Fibroblast of lung (primary cell): ENCODE measurements at regions not wholly inside any gene's neighbourhood (a gene's known extent, or its start where the extent isn't known, plus 50 kb on each side); places are given as distances from the start of the nearest gene placed in this dataset.

ENCODE experiments used
- EZH2 ChIP-seq: IDR thresholded peaks from 2 replicates; pipeline ENCODE4 v1.5.1; 2012; ENCODE audit warnings: low read length, control low read depth, mild to moderate bottlenecking; ENCODE audit errors: missing control alignments
- TF ChIP-seq, protein P1 (sequence below), 2 donors: IDR thresholded peaks in 1 of 2; conservative IDR thresholded peaks in 1 of 2; 1 replicate in 1 of 2; 2 replicates in 1 of 2; pipeline ENCODE4 v1.5.1; 2011 to 2012; ENCODE audit warnings: low read length in 2 of 2, control low read depth in 1 of 2, inconsistent platforms in 1 of 2, low read depth in 1 of 2, mild to moderate bottlenecking in 1 of 2

DNA sequence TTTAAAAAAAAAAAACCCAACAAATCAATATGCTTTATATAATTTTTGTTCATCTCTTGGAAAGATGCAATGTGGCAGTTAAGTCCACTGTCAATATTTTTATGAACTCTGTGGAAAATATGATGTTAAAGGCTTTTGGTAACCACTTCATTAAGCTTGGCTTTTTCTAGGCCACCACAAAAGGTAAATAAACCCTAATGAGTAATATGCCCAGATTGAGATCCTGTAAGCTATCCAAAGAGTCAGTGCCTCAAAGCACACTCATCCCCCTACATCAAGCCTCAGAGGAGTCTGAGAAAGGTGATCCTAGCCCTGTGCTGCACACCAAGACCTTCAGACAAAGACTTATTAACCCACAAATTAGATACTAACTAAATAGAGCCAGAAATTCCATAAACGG, 121.1 kb downstream of the CDC5L start:
- TF ChIP-seq, protein P1, sequence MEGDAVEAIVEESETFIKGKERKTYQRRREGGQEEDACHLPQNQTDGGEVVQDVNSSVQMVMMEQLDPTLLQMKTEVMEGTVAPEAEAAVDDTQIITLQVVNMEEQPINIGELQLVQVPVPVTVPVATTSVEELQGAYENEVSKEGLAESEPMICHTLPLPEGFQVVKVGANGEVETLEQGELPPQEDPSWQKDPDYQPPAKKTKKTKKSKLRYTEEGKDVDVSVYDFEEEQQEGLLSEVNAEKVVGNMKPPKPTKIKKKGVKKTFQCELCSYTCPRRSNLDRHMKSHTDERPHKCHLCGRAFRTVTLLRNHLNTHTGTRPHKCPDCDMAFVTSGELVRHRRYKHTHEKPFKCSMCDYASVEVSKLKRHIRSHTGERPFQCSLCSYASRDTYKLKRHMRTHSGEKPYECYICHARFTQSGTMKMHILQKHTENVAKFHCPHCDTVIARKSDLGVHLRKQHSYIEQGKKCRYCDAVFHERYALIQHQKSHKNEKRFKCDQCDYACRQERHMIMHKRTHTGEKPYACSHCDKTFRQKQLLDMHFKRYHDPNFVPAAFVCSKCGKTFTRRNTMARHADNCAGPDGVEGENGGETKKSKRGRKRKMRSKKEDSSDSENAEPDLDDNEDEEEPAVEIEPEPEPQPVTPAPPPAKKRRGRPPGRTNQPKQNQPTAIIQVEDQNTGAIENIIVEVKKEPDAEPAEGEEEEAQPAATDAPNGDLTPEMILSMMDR (conservative IDR thresholded peaks at IDR 0.05 in 1 of 2, IDR thresholded peaks at IDR 0.05 in 1 of 2; ENCODE audit: low read depth in 1 of 2, low read length in 2 of 2), result no peak
- TF ChIP-seq EZH2, result no peak
